ENCODE measurements at regions not wholly inside any gene's neighbourhood (a gene's known extent, or its start where the extent isn't known, plus 50 kb on each side); places are given as distances from the start of the nearest gene placed in this dataset.

DNA sequence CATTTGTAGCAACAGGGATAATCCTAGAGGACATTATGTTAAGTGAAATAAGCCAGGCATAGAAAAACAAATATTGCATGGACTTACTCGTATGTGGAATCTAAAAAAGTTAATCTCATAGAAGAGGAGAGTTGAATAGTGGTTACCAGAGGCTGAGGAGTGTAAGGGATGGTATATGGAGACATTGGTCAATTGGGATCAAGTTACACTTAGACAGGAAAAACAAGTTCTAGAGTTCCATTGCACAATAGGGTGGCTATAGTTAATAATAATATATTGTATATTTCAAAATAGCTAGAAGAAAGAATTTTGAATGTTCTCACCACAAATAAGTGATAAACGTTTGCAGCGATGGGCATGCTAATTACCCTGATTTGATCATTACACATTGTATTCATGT is 354.6 kb downstream of the SEC16B start:
- intact Hi-C loops (cut with DNase I), result no loop called here
- H3K4me3 ChIP-seq, result no peak overlapping the region
- no peak for DNase-seq
- H3K4me1 ChIP-seq, result no peaks in the 10 kb centered on the region
- H3K36me3 ChIP-seq, result no peaks in the 10 kb centered on the region
- no peak overlapping the region for H3K27ac ChIP-seq
- H3K9me3 ChIP-seq, result no peaks in the 10 kb centered on the region
- no peak for ATAC-seq
- TF ChIP-seq, protein P1, sequence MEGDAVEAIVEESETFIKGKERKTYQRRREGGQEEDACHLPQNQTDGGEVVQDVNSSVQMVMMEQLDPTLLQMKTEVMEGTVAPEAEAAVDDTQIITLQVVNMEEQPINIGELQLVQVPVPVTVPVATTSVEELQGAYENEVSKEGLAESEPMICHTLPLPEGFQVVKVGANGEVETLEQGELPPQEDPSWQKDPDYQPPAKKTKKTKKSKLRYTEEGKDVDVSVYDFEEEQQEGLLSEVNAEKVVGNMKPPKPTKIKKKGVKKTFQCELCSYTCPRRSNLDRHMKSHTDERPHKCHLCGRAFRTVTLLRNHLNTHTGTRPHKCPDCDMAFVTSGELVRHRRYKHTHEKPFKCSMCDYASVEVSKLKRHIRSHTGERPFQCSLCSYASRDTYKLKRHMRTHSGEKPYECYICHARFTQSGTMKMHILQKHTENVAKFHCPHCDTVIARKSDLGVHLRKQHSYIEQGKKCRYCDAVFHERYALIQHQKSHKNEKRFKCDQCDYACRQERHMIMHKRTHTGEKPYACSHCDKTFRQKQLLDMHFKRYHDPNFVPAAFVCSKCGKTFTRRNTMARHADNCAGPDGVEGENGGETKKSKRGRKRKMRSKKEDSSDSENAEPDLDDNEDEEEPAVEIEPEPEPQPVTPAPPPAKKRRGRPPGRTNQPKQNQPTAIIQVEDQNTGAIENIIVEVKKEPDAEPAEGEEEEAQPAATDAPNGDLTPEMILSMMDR (IDR thresholded peaks at IDR 0.05), result no peak
- H3K27me3 ChIP-seq, result no peaks in the 10 kb centered on the region

DNA sequence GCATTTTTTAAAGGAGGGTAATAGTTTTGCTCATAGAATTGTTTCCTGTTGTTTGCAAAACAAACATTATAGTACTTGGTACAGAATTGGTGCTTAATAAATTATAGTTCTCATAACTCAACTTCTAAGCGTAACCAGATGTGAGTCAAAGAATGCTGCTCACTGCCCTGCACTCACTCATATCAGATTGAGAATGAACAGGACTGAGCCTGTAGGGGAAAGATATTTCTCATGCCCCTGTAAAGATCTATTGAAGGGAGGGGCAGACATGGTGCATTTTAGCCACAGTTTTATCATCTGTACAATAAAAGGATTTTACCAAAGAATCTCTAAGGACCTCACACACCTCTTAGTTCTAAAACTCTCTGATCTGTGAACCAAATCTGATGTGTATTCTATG is 358.5 kb downstream of the SEC16B start:
- no peak for ATAC-seq
- Histone ChIP-seq H3K9me3 (no peaks in the 10 kb centered on the region), H3K27ac (no peak overlapping the region), H3K4me1 (no peaks in the 10 kb centered on the region), H3K27me3 (no peaks in the 10 kb centered on the region), H3K4me3 (no peak overlapping the region), H3K36me3 (no peaks in the 10 kb centered on the region)
- no peak for DNase-seq
- TF ChIP-seq, protein P1 (IDR thresholded peaks at IDR 0.05), result no peak
- intact Hi-C loops (cut with DNase I), result no loop called here

DNA sequence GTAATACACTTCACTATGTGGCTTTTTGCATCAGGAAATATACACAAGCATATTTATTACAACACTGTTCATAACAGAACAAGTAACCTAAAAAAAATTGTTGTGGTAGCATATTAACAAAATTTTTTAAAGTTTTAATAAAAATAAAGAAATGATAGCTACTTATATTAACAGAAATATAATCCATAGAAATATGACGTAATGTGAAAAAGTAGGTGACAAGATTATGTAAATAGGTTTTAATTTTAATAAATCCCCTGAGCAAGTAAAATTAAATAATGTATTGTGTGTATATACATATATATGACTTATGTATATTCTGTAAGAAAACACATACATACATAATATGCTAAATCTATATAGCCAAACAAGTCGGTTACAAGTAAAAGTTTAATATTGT is 359.9 kb downstream of the SEC16B start:
- no peak for DNase-seq
- no peaks in the 10 kb centered on the region for H3K36me3 ChIP-seq
- no peak for ATAC-seq
- no peaks in the 10 kb centered on the region for H3K27me3 ChIP-seq
- H3K4me3 ChIP-seq, result no peak overlapping the region
- no peaks in the 10 kb centered on the region for H3K4me1 ChIP-seq
- H3K27ac ChIP-seq, result no peak overlapping the region
- intact Hi-C loops (cut with DNase I), result no loop called here
- TF ChIP-seq, protein P1 (IDR thresholded peaks at IDR 0.05), result no peak
- no peaks in the 10 kb centered on the region for H3K9me3 ChIP-seq

DNA sequence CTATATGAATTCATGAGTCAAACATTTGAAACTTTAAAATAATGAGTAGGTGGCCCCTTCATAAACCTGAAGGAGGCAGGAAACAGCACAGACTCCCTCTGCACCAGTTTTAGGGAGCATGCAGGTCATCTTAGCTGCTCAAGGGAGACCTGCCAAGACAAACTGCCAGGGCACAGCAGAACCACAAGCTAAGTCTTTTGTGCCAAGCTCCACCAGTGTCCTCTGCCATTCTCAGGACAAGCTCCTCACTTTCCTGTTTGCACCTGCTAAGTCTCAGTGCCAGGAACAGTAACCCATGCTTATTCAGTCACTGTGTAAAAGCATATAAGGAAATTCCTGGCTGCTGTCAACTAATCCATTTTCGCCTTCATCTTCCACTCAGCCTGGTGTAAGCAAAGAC is 368.9 kb downstream of the SEC16B start:
- Histone ChIP-seq H3K27me3 (no peaks in the 10 kb centered on the region), H3K9me3 (no peaks in the 10 kb centered on the region), H3K4me3 (no peak overlapping the region), H3K4me1 (no peaks in the 10 kb centered on the region), H3K27ac (no peak overlapping the region), H3K36me3 (no peaks in the 10 kb centered on the region)
- TF ChIP-seq, protein P1 (IDR thresholded peaks at IDR 0.05), result no peak
- ATAC-seq, result no peak
- no peak for DNase-seq
- intact Hi-C loops (cut with DNase I), result no loop called here

DNA sequence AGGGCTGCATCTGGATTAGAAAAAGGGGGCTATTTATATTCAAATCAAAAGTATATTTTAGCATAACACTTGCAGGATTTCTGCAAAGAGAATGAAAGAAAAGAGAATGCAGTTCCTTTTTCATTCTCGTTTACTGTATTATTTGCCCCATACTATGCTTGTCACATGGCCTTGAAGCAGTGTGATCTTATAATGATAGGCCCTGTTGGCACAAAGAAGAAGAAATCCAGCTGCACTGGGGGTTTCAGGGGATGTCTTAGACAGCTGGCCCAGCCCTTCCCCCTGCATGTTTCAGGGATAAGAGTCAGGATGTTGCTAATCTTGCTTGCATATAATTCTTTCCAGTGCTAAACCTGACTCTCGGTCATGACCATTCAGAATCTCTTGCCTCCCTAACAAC is 369.5 kb downstream of the SEC16B start:
- no peak for DNase-seq
- Histone ChIP-seq H3K27ac (no peak overlapping the region), H3K36me3 (no peaks in the 10 kb centered on the region), H3K4me1 (no peaks in the 10 kb centered on the region), H3K4me3 (no peak overlapping the region), H3K9me3 (no peaks in the 10 kb centered on the region), H3K27me3 (no peaks in the 10 kb centered on the region)
- TF ChIP-seq, protein P1 (IDR thresholded peaks at IDR 0.05), result no peak
- intact Hi-C loops (cut with DNase I), result no loop called here
- no peak for ATAC-seq

DNA sequence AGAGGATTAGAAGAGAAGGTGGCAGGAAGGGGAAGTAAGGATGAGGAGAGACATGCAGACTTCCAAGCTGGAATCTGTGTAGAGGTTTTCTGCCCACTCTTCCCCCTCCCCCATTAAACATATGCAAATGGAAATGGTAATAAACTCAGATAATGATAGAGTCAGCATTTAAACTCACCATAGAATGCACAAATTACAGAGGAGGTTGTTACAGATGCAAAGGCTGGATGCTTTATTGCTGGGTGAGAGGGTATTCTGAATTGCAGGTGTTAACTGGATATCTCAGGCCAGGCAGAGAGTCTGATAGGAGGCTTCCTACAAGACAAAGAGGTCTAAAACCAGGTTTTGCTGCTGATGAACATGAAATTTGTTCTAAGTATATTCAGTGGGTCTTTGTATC is 372.5 kb downstream of the SEC16B start:
- H3K27ac ChIP-seq, result no peak overlapping the region
- H3K4me3 ChIP-seq, result no peak overlapping the region
- intact Hi-C loops (cut with DNase I), result no loop called here
- no peaks in the 10 kb centered on the region for H3K4me1 ChIP-seq
- H3K36me3 ChIP-seq, result no peaks in the 10 kb centered on the region
- ATAC-seq (no peak), DNase-seq (no peak)
- no peaks in the 10 kb centered on the region for H3K9me3 ChIP-seq
- no peaks in the 10 kb centered on the region for H3K27me3 ChIP-seq
- TF ChIP-seq, protein P1 (IDR thresholded peaks at IDR 0.05), result no peak
